Liver (tissue), 3 donors: ENCODE measurements at regions not wholly inside any gene's neighbourhood (a gene's known extent, or its start where the extent isn't known, plus 50 kb on each side); places are given as distances from the start of the nearest gene placed in this dataset.

Experiments used
- EGR1 ChIP-seq, 2 donors: IDR thresholded peaks; 2 replicates each; pipeline ENCODE4 v1.6.1; 2016 to 2018; ENCODE audit warnings: antibody characterized with exemption in 2 of 2, low read depth in 2 of 2
- GABPA ChIP-seq, 2 donors: IDR thresholded peaks in 1 of 2; conservative IDR thresholded peaks in 1 of 2; 2 replicates each; pipeline ENCODE4 v1.6.1; 2016; ENCODE audit warnings: antibody characterized with exemption in 2 of 2, mild to moderate bottlenecking in 1 of 2, moderate library complexity in 1 of 2
- HNF4A ChIP-seq, 2 donors: conservative IDR thresholded peaks; 2 replicates each; pipeline ENCODE4 v1.6.1; 2016; ENCODE audit warnings: antibody characterized with exemption in 2 of 2, mild to moderate bottlenecking in 2 of 2
- JUND ChIP-seq, 2 donors: IDR thresholded peaks; 2 replicates each; pipeline ENCODE4 v1.6.1; 2016; ENCODE audit warnings: antibody characterized with exemption in 2 of 2
- RAD21 ChIP-seq, 2 donors: IDR thresholded peaks; 2 replicates each; pipeline ENCODE4 v1.6.1; 2016; ENCODE audit warnings: antibody characterized with exemption in 2 of 2, mild to moderate bottlenecking in 2 of 2
- SP1 ChIP-seq: IDR thresholded peaks from 2 replicates; pipeline ENCODE4 v1.6.1; 2018; ENCODE audit warnings: antibody characterized with exemption, mild to moderate bottlenecking
- TAF1 ChIP-seq: conservative IDR thresholded peaks from 2 replicates; pipeline ENCODE4 v1.6.1; 2016; ENCODE audit warnings: antibody characterized with exemption, mild to moderate bottlenecking
- YY1 ChIP-seq: IDR thresholded peaks from 2 replicates; pipeline ENCODE4 v1.6.1; 2016; ENCODE audit warnings: antibody characterized with exemption, mild to moderate bottlenecking
- TF ChIP-seq, protein P1 (sequence below): IDR thresholded peaks from 2 replicates; pipeline ENCODE4 v1.6.1; 2016; ENCODE audit warnings: antibody characterized with exemption
- TF ChIP-seq, protein P2 (sequence below): IDR thresholded peaks from 2 replicates; pipeline ENCODE4 v1.6.1; 2016; ENCODE audit warnings: antibody characterized with exemption
- TF ChIP-seq, protein P3 (sequence below): fragments of 150-350 bp; IDR thresholded peaks from 2 replicates; pipeline ENCODE4 v1.5.1; 2017; ENCODE audit warnings: improper control_type of control experiment, low read depth, low read length; ENCODE audit not compliant: missing input control
- TF ChIP-seq, protein P4 (sequence below): IDR thresholded peaks from 2 replicates; pipeline ENCODE4 v1.6.1; 2016; ENCODE audit warnings: antibody characterized with exemption, mild to moderate bottlenecking
- TF ChIP-seq, protein P5 (sequence below): IDR thresholded peaks from 2 replicates; pipeline ENCODE4 v1.6.1; 2016; ENCODE audit warnings: antibody characterized with exemption
- donor health status: healthy.
- donor health status: healthy.

DNA sequence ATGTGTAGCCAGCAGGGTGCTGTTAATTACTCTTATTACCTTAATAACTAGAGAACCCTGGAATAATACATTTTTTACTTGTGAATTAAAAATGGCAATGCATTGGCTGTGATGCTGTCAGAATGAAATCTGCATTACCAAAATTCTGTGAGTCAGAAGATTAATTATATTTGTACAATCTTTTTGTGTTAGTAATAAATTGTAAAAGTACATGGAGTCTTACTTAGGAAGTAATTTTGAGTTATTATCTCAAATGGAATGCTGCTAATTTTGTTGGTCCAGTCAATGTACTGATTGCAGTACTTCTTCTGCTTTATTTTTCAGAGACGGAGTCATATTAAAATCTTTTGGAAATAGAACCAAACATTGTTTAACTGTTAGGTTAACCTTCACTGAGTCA is 152.0 kb upstream of the SLC10A2 start:
- TF ChIP-seq, protein P1, sequence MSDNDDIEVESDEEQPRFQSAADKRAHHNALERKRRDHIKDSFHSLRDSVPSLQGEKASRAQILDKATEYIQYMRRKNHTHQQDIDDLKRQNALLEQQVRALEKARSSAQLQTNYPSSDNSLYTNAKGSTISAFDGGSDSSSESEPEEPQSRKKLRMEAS = no peak
- TF ChIP-seq, protein P2, sequence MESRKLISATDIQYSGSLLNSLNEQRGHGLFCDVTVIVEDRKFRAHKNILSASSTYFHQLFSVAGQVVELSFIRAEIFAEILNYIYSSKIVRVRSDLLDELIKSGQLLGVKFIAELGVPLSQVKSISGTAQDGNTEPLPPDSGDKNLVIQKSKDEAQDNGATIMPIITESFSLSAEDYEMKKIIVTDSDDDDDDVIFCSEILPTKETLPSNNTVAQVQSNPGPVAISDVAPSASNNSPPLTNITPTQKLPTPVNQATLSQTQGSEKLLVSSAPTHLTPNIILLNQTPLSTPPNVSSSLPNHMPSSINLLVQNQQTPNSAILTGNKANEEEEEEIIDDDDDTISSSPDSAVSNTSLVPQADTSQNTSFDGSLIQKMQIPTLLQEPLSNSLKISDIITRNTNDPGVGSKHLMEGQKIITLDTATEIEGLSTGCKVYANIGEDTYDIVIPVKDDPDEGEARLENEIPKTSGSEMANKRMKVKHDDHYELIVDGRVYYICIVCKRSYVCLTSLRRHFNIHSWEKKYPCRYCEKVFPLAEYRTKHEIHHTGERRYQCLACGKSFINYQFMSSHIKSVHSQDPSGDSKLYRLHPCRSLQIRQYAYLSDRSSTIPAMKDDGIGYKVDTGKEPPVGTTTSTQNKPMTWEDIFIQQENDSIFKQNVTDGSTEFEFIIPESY = no peak
- TF ChIP-seq, protein P3, sequence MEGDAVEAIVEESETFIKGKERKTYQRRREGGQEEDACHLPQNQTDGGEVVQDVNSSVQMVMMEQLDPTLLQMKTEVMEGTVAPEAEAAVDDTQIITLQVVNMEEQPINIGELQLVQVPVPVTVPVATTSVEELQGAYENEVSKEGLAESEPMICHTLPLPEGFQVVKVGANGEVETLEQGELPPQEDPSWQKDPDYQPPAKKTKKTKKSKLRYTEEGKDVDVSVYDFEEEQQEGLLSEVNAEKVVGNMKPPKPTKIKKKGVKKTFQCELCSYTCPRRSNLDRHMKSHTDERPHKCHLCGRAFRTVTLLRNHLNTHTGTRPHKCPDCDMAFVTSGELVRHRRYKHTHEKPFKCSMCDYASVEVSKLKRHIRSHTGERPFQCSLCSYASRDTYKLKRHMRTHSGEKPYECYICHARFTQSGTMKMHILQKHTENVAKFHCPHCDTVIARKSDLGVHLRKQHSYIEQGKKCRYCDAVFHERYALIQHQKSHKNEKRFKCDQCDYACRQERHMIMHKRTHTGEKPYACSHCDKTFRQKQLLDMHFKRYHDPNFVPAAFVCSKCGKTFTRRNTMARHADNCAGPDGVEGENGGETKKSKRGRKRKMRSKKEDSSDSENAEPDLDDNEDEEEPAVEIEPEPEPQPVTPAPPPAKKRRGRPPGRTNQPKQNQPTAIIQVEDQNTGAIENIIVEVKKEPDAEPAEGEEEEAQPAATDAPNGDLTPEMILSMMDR = no peak
- TF ChIP-seq, protein P4, sequence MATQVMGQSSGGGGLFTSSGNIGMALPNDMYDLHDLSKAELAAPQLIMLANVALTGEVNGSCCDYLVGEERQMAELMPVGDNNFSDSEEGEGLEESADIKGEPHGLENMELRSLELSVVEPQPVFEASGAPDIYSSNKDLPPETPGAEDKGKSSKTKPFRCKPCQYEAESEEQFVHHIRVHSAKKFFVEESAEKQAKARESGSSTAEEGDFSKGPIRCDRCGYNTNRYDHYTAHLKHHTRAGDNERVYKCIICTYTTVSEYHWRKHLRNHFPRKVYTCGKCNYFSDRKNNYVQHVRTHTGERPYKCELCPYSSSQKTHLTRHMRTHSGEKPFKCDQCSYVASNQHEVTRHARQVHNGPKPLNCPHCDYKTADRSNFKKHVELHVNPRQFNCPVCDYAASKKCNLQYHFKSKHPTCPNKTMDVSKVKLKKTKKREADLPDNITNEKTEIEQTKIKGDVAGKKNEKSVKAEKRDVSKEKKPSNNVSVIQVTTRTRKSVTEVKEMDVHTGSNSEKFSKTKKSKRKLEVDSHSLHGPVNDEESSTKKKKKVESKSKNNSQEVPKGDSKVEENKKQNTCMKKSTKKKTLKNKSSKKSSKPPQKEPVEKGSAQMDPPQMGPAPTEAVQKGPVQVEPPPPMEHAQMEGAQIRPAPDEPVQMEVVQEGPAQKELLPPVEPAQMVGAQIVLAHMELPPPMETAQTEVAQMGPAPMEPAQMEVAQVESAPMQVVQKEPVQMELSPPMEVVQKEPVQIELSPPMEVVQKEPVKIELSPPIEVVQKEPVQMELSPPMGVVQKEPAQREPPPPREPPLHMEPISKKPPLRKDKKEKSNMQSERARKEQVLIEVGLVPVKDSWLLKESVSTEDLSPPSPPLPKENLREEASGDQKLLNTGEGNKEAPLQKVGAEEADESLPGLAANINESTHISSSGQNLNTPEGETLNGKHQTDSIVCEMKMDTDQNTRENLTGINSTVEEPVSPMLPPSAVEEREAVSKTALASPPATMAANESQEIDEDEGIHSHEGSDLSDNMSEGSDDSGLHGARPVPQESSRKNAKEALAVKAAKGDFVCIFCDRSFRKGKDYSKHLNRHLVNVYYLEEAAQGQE = no peak
- TF ChIP-seq RAD21 (IDR thresholded peaks at IDR 0.05) (no peak), TAF1 (no peak), GABPA (IDR thresholded peaks at IDR 0.05 in 1 of 2, conservative IDR thresholded peaks at IDR 0.05 in 1 of 2) (no peak), HNF4A (conservative IDR thresholded peaks at IDR 0.05) (no peak), SP1 (no peak), YY1 (no peak), EGR1 (IDR thresholded peaks at IDR 0.05; ENCODE audit: low read depth in 2 of 2) (no peak), JUND (IDR thresholded peaks at IDR 0.05) (no peak)
- TF ChIP-seq, protein P5, sequence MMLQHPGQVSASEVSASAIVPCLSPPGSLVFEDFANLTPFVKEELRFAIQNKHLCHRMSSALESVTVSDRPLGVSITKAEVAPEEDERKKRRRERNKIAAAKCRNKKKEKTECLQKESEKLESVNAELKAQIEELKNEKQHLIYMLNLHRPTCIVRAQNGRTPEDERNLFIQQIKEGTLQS = no peak
